ENCODE measurements at regions not wholly inside any gene's neighbourhood (a gene's known extent, or its start where the extent isn't known, plus 50 kb on each side); places are given as distances from the start of the nearest gene placed in this dataset.
"Not testable (repeated sequence)": the region's sequence is repeated elsewhere in the genome, so short reads cannot be mapped to it uniquely, and the experiment has no call there.

GRCh38 chr7:25456467-25457171 is 228.3 kb upstream of the NPVF start:
- DNase-seq: no peak

DNA sequence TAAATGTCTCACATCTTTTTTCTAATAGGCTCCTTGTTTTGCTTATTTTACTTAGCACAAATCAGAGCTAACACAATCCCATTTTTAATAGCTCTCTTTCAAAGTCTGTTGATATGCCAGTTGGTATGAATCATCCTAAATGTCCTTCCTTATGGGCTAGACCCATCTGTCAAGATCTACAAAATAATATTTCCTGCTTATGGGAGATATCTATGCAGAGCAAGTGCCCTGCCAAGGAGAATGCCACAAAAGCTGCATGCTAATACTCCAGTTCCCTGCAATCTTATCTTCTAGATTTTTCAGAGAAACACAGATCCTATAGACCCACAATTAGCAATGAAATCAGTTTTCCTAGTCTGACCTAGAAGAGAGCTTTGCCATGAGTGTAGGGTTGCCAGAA is 230.8 kb upstream of the NPVF start:
- no peak for DNase-seq

DNA sequence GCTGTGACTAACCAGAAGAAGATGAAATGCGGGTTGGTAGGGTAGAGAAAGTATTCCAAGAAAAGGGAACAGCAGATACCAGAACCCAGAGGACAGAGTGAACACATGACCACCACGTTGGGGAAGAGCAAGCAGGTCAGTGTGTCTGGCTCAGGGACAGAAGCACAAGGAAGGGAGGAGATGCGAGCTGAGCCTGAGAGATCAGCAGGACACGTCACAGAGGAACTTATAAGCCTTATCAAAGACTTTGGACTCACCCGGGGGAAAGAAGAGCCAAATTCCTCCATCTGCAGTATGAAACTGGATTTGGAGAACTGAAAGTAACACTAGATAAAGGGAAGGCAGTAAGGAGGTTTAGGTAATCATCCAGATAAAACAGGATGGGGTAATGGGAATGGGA is 232.1 kb upstream of the NPVF start:
- no peak for DNase-seq

DNA sequence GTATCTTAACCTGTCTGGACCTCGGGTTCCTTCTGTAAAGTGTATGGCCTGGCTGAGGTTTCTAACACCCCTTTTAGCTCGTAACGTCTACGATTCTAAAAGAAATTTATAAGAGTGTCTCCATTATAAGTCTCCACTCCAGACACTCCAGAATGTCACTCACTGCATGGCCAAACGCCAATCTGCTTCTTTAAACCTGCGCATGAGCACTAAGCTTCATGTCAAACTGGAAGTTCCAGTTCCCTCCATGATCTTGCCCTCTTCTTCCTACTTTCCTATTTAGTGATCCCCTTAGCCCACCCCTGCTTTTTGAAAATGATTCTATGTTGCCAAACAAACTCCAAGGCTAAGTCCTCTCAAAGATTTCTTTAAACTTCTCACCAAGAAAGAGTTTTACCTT is 241.4 kb upstream of the NPVF start:
- DNase-seq: no peak

DNA sequence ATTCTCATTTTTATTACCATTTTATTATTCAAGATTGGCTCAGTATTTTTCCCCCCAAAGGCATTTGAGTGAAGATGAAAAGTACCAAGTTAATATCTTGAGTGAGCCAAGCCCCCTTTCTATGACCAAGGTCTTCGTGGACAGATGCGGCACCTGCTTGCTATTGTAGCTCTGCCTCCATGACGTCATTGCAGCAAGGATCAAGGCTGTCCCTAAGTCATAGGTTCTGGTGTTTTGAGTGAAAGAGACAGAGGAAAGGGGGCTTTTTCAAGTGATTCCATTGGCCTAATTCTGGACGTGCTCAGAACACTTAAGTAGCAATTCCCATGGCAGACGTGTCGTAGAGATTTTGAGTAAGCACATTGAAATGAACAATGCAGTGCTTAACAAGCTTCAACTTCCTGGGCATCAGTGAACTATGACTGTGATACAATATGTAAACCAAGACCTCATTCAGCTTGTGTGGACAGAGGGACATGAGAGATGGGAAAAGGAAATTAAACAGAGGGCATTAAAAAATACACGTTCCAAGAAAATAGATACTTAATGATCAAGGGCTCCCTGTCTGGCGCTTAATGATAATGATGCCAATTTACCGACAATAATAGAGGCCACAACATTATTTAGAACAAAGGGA is 248.7 kb upstream of the NPVF start:
- no peak for DNase-seq

DNA sequence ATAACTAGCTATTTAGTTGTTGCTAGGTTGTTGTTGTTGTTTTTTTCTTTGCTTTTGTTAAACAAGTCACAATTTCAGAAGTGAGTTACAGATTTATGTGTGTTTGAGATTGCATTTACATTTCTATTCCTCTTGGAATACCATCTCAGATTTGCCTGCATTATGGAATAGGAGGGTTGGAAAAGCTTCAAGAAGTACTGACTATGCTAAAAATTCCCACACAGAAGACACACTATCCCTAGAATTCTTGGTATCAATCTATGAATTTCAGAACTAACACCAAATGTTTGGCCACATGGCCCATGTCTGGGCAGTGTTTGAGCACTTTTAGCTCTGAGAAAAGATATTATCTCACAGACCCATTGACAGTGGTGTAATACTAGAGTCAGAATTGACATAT is 249.9 kb upstream of the NPVF start:
- not testable (repeated sequence) for DNase-seq

DNA sequence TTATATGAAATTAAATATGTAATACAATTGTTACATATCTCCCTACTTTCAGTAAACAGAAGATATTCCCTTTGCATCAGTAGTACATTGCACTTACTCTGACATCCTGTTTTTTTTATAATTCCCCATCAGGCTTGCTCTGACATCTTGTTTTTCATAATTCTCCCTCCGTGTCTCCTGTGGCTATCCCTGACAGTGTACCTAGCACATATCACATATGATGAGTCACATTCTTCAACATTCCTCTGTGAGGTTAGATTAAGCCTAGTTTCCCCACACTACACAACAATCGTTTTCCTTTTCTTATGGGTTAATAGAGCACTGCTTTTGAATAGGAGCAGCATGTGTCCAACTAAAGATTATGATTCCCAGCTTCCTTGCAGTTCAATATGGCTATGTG is 250.6 kb upstream of the NPVF start:
- DNase-seq: no peak

DNA sequence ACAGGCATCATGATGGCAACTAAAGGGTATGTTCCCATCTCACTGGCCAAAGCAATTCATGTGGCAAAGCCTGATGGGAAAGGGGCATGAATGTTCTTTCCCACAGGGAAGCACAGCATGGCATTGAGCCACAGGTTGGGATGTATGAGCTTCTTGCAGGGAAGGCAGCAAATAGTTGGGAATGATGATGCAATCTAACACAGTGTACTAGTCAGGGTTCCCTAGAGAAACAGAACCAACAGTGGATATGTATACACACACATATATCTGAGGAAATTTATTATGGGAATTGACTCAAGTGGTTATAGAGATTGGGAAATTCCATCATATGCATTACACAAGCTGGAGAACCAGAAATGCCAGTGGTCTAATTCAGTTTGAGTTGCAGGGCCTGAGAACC is 253.6 kb upstream of the NPVF start:
- DNase-seq: no peak

DNA sequence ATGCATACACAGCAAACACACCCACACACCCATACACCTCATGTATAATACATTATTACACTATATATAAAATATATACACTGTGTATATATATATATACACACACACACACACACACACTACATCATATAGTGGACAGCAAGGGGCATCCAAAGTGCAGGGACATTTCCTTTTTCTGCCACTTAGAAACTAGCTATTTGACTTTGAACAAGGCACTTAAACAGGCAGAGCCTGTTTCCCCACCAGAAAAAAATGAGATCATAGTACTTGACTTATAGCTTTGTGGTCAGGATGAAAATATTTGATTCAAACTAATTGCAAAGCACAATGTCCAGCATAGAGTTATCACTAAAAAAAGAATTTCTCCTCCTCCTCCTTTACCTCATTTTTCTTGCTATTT is 254.3 kb upstream of the NPVF start:
- DNase-seq: no peak

DNA sequence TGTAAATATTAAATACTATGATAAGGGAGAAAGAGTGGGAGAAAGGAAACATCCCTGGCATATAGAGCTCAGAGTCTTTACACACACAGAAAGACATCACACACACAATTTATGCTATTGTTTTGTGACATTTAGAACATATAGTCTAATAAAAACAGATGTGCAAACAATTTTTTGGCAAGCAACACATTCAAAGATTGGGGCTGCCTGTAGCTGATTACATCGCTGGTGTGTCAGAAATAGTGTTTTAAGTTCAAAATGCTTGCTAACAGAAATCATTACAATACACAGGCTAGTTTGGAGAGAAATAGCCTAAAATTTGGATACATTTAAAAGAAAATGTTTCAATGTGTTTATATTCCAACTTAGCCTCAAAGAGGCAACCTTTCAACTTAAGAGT is 256.7 kb upstream of the NPVF start:
- no peak for DNase-seq

- DNase-seq: no peak
These were observed 258.4 kb upstream of the NPVF start for GRCh38 chr7:25486656-25487055.

- DNase-seq: no peak
These were observed 265.6 kb upstream of the NPVF start for GRCh38 chr7:25493805-25494366.

DNA sequence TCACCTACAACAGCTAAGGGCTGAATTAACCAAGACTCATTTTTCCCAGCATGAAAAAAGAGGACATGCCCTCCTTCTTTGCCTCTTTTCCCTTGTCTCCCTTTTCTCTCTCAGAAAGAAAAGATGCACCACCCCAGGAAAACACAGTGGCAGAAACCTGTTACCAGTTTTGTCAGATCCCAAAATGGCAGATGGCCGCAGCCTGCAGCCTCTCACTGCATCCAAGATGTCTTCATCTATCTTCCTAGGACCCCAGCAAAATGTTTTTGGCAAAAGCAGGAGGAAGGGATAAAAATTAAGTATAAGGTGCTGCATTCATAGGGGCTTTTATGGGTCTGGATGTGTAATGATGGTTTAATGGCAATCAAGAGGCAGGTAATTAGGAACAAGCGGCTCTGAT is 266.6 kb upstream of the NPVF start:
- DNase-seq: peak; percentile 40

GRCh38 chr7:25495342-25496250 is 267.3 kb upstream of the NPVF start:
- peak; percentile 72 for DNase-seq

DNA sequence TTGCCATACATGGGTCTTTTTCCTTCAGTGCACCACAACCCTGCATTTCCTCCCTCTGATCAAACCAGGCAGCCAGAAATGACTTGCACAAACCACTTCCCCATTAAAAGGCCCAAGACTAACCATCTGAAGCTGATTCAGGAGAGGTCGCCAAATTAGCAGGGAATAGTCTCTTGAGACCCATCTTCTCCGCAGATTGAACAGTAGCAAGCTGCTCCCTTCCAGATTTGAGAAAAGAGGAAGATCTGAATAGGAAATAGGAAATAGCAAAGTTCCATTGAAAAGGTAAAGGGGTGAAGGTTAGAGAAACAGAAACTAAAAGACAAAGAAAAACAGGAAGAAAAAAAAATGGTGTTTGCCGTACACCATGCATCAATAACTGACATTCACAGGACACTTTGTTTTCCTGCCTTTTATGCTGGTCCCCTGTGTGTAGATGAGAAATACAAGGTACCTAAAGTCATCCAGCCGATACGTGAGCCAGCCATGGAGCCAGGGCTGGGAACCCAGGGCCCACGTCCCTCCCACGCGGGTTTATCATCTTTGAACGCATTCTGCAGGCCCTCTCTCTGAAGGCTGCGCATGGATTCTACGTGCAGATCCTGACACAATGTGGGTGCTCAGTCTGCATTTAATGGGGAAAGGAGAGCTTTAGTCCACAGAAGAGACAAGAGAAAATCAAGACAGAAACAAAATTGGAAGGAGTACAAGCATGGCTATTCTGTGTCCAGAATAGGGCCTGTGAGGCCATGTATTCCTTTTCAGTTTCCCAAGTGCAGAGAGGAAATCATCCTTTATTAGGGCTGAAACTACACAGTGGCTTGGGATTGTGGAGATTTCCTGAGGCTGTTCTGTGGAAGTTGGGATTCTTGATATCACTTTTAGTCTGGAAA is 268.4 kb upstream of the NPVF start:
- DNase-seq: peak; percentile 36

DNA sequence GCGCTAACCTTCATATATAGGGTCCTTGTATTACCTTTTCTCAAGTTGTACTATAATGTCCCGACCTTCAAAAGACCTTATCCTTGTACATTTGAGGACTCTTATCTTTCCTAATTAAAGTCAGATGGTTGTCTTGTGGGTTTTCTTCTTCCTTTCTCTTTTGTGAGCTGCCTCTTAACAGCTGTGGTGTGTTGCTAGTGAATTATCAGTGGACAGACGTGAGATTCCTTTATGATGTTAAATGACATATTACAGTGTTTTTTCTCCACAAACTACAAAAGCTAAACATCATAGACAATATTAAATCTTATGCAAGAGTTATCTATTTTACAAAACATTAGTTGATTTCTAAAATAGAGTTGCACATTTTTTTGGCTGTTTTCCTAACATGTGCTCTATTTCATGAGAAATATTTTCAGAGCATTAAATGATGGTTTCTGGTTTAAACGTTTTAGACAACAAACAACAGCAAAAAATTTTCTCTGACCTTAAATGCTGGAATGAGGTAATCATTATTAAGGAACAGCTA is 272.2 kb upstream of the NPVF start:
- DNase-seq: no peak

DNA sequence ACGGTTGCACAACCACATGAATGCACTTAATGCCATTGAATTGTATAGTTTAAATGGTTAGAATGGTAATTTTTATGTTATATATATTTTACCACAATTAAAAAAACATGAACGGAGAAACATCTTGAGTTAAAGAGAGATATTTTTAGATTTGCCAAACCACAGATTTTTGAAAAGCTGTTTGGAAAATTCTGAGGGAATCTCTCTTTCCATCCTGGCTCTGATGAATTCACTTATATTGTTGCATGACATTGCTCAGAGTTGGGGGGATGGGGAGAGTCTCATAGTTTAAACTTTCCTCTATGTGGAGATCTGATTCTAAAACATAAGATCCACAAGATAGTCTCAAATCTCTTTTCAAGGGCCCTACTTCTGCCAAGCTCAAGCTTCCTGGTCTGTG is 275.0 kb upstream of the NPVF start:
- no peak for DNase-seq

DNA sequence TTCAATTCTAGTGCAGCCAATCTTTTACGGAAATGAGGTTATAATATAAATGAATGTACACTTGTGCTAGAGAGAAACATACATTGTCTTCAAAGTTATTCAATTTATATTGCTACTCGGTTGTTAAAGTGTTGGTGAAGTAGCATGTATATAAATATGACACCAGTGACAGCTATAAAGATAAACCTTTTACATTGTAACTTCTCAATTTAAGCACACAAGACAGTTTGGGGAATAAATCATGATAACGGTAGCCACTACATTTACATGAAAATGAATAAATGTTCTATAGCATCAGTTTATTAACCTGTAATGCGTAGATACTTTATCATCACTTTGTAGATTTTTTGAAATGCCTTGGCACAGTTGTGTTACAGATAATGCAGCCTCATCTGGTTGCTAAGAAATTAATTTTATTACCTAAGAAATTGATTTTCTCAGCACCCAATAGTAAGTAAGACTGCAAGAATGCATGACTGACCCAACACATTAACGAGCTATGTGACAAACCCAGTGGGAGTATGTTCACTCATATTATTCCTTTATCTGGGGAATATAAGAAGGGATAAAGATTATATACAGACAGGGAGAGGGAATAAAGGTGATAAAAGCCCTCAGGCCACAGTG is 283.9 kb upstream of the NPVF start:
- DNase-seq: no peak

DNA sequence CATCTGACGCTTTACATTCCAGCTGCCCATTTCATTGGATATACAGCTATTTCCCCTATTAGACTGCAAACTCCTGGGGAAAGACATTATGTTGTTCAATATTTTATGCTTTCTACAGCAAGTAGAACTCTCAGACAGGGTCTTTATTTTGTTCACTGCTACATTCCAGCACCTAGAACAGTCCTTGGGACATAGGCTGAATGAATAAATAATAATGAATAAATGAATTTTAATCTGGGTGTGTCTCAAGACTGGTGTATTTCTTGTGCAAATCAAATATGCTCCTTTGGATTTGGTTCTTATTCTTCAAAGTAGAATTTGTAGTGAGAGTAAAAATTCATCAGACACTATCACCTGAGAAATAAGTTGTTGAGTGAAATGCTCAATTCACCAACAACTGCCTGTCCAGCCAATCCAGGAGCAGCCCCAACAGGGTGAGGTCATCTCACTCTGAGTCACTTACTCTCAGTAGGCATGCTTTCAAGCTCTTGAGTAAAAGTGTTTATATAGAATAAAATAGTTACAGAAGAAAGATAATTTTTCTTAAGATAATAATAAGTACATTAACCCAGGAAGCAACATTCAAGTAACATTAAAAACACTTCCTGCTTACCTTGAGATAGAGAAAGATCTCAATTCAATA is 287.5 kb upstream of the NPVF start:
- DNase-seq: no peak

DNA sequence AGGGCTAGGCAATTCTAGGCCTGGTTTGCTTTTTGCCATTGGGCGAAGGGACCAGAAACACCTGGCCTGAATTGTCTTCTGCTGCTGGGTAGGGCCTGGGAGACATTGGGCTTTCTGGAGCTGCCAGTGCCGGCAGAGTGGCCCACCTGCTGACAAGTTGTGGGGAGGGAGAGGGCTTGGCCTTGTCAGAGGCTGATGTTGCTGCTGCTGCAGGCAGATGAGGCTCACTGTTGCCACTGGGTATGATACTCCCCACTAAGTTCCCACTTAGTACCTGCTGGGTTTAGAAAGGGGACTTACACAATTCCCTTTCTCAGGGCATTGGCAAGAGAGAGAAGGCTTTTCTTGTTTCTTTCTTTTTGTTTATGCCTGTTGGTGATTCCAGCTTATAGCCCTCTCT is 289.6 kb upstream of the NPVF start:
- DNase-seq: no peak

- no peak for DNase-seq
These were observed 291.7 kb upstream of the NPVF start for GRCh38 chr7:25520017-25520416.
